Liver (tissue), 8 donors: ENCODE measurements at regions not wholly inside any gene's neighbourhood (a gene's known extent, or its start where the extent isn't known, plus 50 kb on each side); places are given as distances from the start of the nearest gene placed in this dataset.

Experiments
- DNase-seq: peaks from one replicate; pipeline ENCODE4 v3.0.0-alpha.2; 2017; ENCODE audit warnings: low spot score
- H3K27ac ChIP-seq, 2 donors: one replicate each; pipeline ENCODE4 v1.7.0; 2013; ENCODE audit warnings: inconsistent platforms in 2 of 2, low read length in 2 of 2, control low read depth in 1 of 2, low read depth in 1 of 2, mild to moderate bottlenecking in 1 of 2
- H3K27me3 ChIP-seq, 4 donors: one replicate each; pipeline versions ENCODE4 v1.6.1 to v1.7.0; 2013; ENCODE audit warnings: low read length in 3 of 4, inconsistent platforms in 1 of 4, mild to moderate bottlenecking in 1 of 4, moderate library complexity in 1 of 4; ENCODE audit not compliant: control insufficient read depth in 4 of 4, insufficient read depth in 4 of 4
- H3K36me3 ChIP-seq, 4 donors: one replicate each; pipeline versions ENCODE4 v1.6.1 to v1.7.0; 2013; ENCODE audit warnings: low read length in 3 of 4, mild to moderate bottlenecking in 3 of 4, low read depth in 1 of 4, moderate library complexity in 1 of 4; ENCODE audit not compliant: control insufficient read depth in 4 of 4, insufficient read depth in 3 of 4
- H3K4me1 ChIP-seq, 4 donors: one replicate each; pipeline versions ENCODE4 v1.6.1 to v1.7.0; 2013; ENCODE audit warnings: low read length in 3 of 4, mild to moderate bottlenecking in 3 of 4, moderate library complexity in 1 of 4; ENCODE audit not compliant: control insufficient read depth in 4 of 4, insufficient read depth in 4 of 4
- H3K4me3 ChIP-seq, 3 donors: one replicate each; pipeline versions ENCODE4 v1.6.1 to v1.7.0; 2013; ENCODE audit warnings: low read length in 3 of 3, control low read depth in 1 of 3, low read depth in 1 of 3, mild to moderate bottlenecking in 1 of 3
- H3K9ac ChIP-seq, 2 donors: one replicate each; pipeline ENCODE4 v1.7.0; 2013; ENCODE audit warnings: low read length in 2 of 2, mild to moderate bottlenecking in 2 of 2, moderate library complexity in 2 of 2, control low read depth in 1 of 2, low read depth in 1 of 2
- H3K9me3 ChIP-seq, 4 donors: one replicate each; pipeline versions ENCODE4 v1.6.1 to v1.7.0; 2013; ENCODE audit warnings: low read length in 3 of 4; ENCODE audit not compliant: control insufficient read depth in 4 of 4
- EGR1 ChIP-seq, 2 donors: IDR thresholded peaks; 2 replicates each; pipeline ENCODE4 v1.6.1; 2016 to 2018; ENCODE audit warnings: antibody characterized with exemption in 2 of 2, low read depth in 2 of 2
- FOXA1 ChIP-seq: IDR thresholded peaks from 2 replicates; pipeline ENCODE4 v1.6.1; 2016; ENCODE audit warnings: antibody characterized with exemption
- FOXA2 ChIP-seq: IDR thresholded peaks from 2 replicates; pipeline ENCODE4 v1.6.1; 2016; ENCODE audit warnings: antibody characterized with exemption
- GABPA ChIP-seq, 2 donors: IDR thresholded peaks in 1 of 2; conservative IDR thresholded peaks in 1 of 2; 2 replicates each; pipeline ENCODE4 v1.6.1; 2016; ENCODE audit warnings: antibody characterized with exemption in 2 of 2, mild to moderate bottlenecking in 1 of 2, moderate library complexity in 1 of 2
- HNF4A ChIP-seq, 2 donors: conservative IDR thresholded peaks; 2 replicates each; pipeline ENCODE4 v1.6.1; 2016; ENCODE audit warnings: antibody characterized with exemption in 2 of 2, mild to moderate bottlenecking in 2 of 2
- HNF4G ChIP-seq: IDR thresholded peaks from 2 replicates; pipeline ENCODE4 v1.6.1; 2016; ENCODE audit warnings: antibody characterized with exemption
- JUND ChIP-seq, 2 donors: IDR thresholded peaks; 2 replicates each; pipeline ENCODE4 v1.6.1; 2016; ENCODE audit warnings: antibody characterized with exemption in 2 of 2
- NR2F2 ChIP-seq: IDR thresholded peaks from 2 replicates; pipeline ENCODE4 v1.6.1; 2016; ENCODE audit warnings: antibody characterized with exemption
- RAD21 ChIP-seq, 2 donors: IDR thresholded peaks; 2 replicates each; pipeline ENCODE4 v1.6.1; 2016; ENCODE audit warnings: antibody characterized with exemption in 2 of 2, mild to moderate bottlenecking in 2 of 2
- RXRA ChIP-seq, 2 donors: IDR thresholded peaks; 2 replicates each; pipeline ENCODE4 v1.6.1; 2017 to 2018; ENCODE audit warnings: antibody characterized with exemption in 2 of 2, mild to moderate bottlenecking in 1 of 2
- SP1 ChIP-seq: IDR thresholded peaks from 2 replicates; pipeline ENCODE4 v1.6.1; 2018; ENCODE audit warnings: antibody characterized with exemption, mild to moderate bottlenecking
- TAF1 ChIP-seq: conservative IDR thresholded peaks from 2 replicates; pipeline ENCODE4 v1.6.1; 2016; ENCODE audit warnings: antibody characterized with exemption, mild to moderate bottlenecking
- YY1 ChIP-seq: IDR thresholded peaks from 2 replicates; pipeline ENCODE4 v1.6.1; 2016; ENCODE audit warnings: antibody characterized with exemption, mild to moderate bottlenecking
- WGBS: extraction: QIAGEN DNeasy Blood & Tissue Kit; methylation state at CpG from one replicate; pipeline ENCODE4 v1.1.7; 2013; 5-methylcytosine and 5-hydroxymethylcytosine counted together
- TF ChIP-seq, protein P1 (sequence below): IDR thresholded peaks from 2 replicates; pipeline ENCODE4 v1.6.1; 2016; ENCODE audit warnings: antibody characterized with exemption, mild to moderate bottlenecking
- TF ChIP-seq, protein P2 (sequence below): IDR thresholded peaks from 2 replicates; pipeline ENCODE4 v1.6.1; 2016; ENCODE audit warnings: antibody characterized with exemption
- TF ChIP-seq, protein P3 (sequence below): IDR thresholded peaks from 2 replicates; pipeline ENCODE4 v1.6.1; 2016; ENCODE audit warnings: antibody characterized with exemption
- TF ChIP-seq, protein P4 (sequence below): fragments of 150-350 bp; IDR thresholded peaks from 2 replicates; pipeline ENCODE4 v1.5.1; 2017; ENCODE audit warnings: improper control_type of control experiment, low read depth, low read length; ENCODE audit not compliant: missing input control
- donor health status: healthy.
- donor health status: healthy.
- donor health status: healthy.
- donor health status: healthy.
- donor health status: healthy.

DNA sequence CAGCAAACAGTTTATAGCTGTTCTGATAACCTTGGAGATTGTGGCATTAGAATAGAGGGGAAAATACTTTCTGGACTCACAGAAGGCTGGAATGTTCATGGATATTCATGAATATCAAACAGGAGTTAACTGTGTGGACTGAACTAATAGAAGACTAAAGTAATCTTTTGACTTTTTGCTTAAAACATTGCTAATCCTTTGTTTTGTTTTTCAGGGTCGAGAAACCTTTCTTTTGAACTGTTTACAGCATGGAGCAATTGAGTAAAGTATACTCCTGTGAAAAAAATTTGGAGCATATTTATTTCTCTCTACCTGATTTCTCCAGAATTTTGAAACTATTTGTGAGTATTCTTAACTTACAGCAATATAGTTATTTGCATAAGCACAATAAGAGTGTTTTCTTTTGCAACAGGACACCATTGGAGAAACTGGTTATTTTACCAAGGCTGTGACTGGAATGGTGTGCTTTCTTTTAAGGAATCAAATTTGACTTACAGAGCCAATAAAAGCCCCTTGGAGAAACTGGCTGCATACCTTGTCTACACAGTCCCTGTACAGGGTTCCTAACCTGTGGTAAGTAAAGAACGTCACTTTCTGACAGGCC, 821.6 kb downstream of the TBC1D22A start:
- H3K4me3 ChIP-seq: no peak overlapping the region
- H3K4me1 ChIP-seq: no peaks in the 10 kb centered on the region
- H3K27ac ChIP-seq: no peak overlapping the region
- 55% methylated on average over 2 of the region's 2 CpGs for WGBS
- TF ChIP-seq NR2F2 (no peak), TAF1 (no peak), SP1 (no peak), HNF4G (no peak), RAD21 (IDR thresholded peaks at IDR 0.05) (no peak), EGR1 (IDR thresholded peaks at IDR 0.05; ENCODE audit: low read depth in 2 of 2) (no peak), FOXA2 (no peak), YY1 (no peak), HNF4A (conservative IDR thresholded peaks at IDR 0.05) (no peak), JUND (IDR thresholded peaks at IDR 0.05) (no peak)
- TF ChIP-seq, protein P1, sequence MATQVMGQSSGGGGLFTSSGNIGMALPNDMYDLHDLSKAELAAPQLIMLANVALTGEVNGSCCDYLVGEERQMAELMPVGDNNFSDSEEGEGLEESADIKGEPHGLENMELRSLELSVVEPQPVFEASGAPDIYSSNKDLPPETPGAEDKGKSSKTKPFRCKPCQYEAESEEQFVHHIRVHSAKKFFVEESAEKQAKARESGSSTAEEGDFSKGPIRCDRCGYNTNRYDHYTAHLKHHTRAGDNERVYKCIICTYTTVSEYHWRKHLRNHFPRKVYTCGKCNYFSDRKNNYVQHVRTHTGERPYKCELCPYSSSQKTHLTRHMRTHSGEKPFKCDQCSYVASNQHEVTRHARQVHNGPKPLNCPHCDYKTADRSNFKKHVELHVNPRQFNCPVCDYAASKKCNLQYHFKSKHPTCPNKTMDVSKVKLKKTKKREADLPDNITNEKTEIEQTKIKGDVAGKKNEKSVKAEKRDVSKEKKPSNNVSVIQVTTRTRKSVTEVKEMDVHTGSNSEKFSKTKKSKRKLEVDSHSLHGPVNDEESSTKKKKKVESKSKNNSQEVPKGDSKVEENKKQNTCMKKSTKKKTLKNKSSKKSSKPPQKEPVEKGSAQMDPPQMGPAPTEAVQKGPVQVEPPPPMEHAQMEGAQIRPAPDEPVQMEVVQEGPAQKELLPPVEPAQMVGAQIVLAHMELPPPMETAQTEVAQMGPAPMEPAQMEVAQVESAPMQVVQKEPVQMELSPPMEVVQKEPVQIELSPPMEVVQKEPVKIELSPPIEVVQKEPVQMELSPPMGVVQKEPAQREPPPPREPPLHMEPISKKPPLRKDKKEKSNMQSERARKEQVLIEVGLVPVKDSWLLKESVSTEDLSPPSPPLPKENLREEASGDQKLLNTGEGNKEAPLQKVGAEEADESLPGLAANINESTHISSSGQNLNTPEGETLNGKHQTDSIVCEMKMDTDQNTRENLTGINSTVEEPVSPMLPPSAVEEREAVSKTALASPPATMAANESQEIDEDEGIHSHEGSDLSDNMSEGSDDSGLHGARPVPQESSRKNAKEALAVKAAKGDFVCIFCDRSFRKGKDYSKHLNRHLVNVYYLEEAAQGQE: no peak
- TF ChIP-seq, protein P2, sequence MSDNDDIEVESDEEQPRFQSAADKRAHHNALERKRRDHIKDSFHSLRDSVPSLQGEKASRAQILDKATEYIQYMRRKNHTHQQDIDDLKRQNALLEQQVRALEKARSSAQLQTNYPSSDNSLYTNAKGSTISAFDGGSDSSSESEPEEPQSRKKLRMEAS: no peak
- TF ChIP-seq, protein P3, sequence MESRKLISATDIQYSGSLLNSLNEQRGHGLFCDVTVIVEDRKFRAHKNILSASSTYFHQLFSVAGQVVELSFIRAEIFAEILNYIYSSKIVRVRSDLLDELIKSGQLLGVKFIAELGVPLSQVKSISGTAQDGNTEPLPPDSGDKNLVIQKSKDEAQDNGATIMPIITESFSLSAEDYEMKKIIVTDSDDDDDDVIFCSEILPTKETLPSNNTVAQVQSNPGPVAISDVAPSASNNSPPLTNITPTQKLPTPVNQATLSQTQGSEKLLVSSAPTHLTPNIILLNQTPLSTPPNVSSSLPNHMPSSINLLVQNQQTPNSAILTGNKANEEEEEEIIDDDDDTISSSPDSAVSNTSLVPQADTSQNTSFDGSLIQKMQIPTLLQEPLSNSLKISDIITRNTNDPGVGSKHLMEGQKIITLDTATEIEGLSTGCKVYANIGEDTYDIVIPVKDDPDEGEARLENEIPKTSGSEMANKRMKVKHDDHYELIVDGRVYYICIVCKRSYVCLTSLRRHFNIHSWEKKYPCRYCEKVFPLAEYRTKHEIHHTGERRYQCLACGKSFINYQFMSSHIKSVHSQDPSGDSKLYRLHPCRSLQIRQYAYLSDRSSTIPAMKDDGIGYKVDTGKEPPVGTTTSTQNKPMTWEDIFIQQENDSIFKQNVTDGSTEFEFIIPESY: no peak
- H3K9ac ChIP-seq: no peak overlapping the region
- no peaks in the 10 kb centered on the region for H3K27me3 ChIP-seq
- H3K36me3 ChIP-seq: no peaks in the 10 kb centered on the region
- no peak for DNase-seq
- H3K9me3 ChIP-seq: no peaks in the 10 kb centered on the region

DNA sequence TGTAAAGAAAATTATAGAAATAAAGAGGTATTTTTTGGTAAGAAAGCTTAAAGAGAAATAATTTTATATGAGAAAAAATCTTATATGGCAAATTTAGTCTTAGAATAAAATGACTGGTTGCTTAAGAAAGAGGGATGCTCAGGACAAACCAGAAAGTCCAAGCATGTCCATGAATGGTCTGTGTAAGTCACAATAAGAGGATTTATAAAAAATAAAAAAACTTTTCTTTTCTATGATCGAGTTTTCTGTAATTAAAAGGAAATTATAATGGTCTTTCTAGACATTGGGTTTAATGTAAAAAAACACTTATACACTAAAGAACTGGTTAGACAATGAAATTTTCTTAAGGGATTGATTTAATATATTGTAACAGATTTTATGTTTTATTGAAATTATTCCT, 819.6 kb downstream of the TBC1D22A start:
- WGBS: 40% methylated on average over 1 of the region's 1 CpG
- Histone ChIP-seq H3K27me3 (no peaks in the 10 kb centered on the region), H3K9ac (no peak overlapping the region), H3K27ac (no peak overlapping the region), H3K4me3 (no peak overlapping the region), H3K9me3 (no peaks in the 10 kb centered on the region), H3K4me1 (no peaks in the 10 kb centered on the region), H3K36me3 (no peaks in the 10 kb centered on the region)
- TF ChIP-seq, protein P1: no peak
- TF ChIP-seq SP1: no peak
- TF ChIP-seq RXRA (IDR thresholded peaks at IDR 0.05): no peak
- no peak for TF ChIP-seq HNF4G
- TF ChIP-seq HNF4A (conservative IDR thresholded peaks at IDR 0.05): no peak
- no peak for TF ChIP-seq NR2F2
- no peak for TF ChIP-seq YY1
- no peak for TF ChIP-seq GABPA (IDR thresholded peaks at IDR 0.05 in 1 of 2, conservative IDR thresholded peaks at IDR 0.05 in 1 of 2)
- TF ChIP-seq FOXA2: no peak
- TF ChIP-seq JUND (IDR thresholded peaks at IDR 0.05): no peak
- no peak for TF ChIP-seq TAF1
- TF ChIP-seq, protein P4, sequence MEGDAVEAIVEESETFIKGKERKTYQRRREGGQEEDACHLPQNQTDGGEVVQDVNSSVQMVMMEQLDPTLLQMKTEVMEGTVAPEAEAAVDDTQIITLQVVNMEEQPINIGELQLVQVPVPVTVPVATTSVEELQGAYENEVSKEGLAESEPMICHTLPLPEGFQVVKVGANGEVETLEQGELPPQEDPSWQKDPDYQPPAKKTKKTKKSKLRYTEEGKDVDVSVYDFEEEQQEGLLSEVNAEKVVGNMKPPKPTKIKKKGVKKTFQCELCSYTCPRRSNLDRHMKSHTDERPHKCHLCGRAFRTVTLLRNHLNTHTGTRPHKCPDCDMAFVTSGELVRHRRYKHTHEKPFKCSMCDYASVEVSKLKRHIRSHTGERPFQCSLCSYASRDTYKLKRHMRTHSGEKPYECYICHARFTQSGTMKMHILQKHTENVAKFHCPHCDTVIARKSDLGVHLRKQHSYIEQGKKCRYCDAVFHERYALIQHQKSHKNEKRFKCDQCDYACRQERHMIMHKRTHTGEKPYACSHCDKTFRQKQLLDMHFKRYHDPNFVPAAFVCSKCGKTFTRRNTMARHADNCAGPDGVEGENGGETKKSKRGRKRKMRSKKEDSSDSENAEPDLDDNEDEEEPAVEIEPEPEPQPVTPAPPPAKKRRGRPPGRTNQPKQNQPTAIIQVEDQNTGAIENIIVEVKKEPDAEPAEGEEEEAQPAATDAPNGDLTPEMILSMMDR: no peak
- TF ChIP-seq, protein P2: no peak
- no peak for TF ChIP-seq RAD21 (IDR thresholded peaks at IDR 0.05)
- TF ChIP-seq FOXA1: no peak
- TF ChIP-seq EGR1 (IDR thresholded peaks at IDR 0.05; ENCODE audit: low read depth in 2 of 2): no peak
- TF ChIP-seq, protein P3: no peak
- DNase-seq: no peak
